HG03045 (cell line): ENCODE measurements at regions not wholly inside any gene's neighbourhood (a gene's known extent, or its start where the extent isn't known, plus 50 kb on each side); places are given as distances from the start of the nearest gene placed in this dataset.

ENCODE experiments used
- ATAC-seq: cut with Tn5 transposase; IDR thresholded peaks from one replicate; pipeline ENCODE4 v1.9.1; 2021; ENCODE audit warnings: mild to moderate bottlenecking, moderate library complexity; ENCODE audit not compliant: unreplicated experiment

- ATAC-seq, result no peak
Observed at GRCh38 chr16:82363026-82363816, 193.2 kb upstream of the MPHOSPH6 start.

GRCh38 chr16:82361885-82362284, 191.9 kb upstream of the MPHOSPH6 start:
- no peak for ATAC-seq

- no peak for ATAC-seq
Observed at GRCh38 chr16:82360024-82360783, 190.2 kb upstream of the MPHOSPH6 start.

- ATAC-seq, result no peak
Observed at GRCh38 chr16:82358606-82359221, 188.7 kb upstream of the MPHOSPH6 start.

- no peak for ATAC-seq
Observed at GRCh38 chr16:82358161-82358560, 188.1 kb upstream of the MPHOSPH6 start.

GRCh38 chr16:82357237-82357636, 187.2 kb upstream of the MPHOSPH6 start:
- no peak for ATAC-seq

- ATAC-seq, result no peak
Observed at GRCh38 chr16:82350560-82350959, 180.5 kb upstream of the MPHOSPH6 start.

- no peak for ATAC-seq
Observed at GRCh38 chr16:82345318-82345717, 175.3 kb upstream of the MPHOSPH6 start.

GRCh38 chr16:82344157-82344556, 174.1 kb upstream of the MPHOSPH6 start:
- ATAC-seq, result no peak

GRCh38 chr16:82341146-82341669, 171.2 kb upstream of the MPHOSPH6 start:
- no peak for ATAC-seq

- ATAC-seq, result no peak
Observed at GRCh38 chr16:82340531-82340930, 170.5 kb upstream of the MPHOSPH6 start.

- ATAC-seq, result no peak
Observed at GRCh38 chr16:82337355-82337754, 167.3 kb upstream of the MPHOSPH6 start.

GRCh38 chr16:82331974-82332750, 162.1 kb upstream of the MPHOSPH6 start:
- no peak for ATAC-seq

- no peak for ATAC-seq
Observed at GRCh38 chr16:82331397-82331796, 161.4 kb upstream of the MPHOSPH6 start.

GRCh38 chr16:82329504-82330192, 159.6 kb upstream of the MPHOSPH6 start:
- no peak for ATAC-seq

- ATAC-seq, result no peak
Observed at GRCh38 chr16:82328881-82329469, 159.0 kb upstream of the MPHOSPH6 start.

GRCh38 chr16:82323171-82323570, 153.1 kb upstream of the MPHOSPH6 start:
- ATAC-seq, result no peak

GRCh38 chr16:82322177-82322576, 152.2 kb upstream of the MPHOSPH6 start:
- ATAC-seq, result no peak

- ATAC-seq, result no peak
Observed at GRCh38 chr16:82319038-82319437, 149.0 kb upstream of the MPHOSPH6 start.
